Fibroblast of skin of right biceps (primary cell): ENCODE measurements at regions not wholly inside any gene's neighbourhood (a gene's known extent, or its start where the extent isn't known, plus 50 kb on each side); places are given as distances from the start of the nearest gene placed in this dataset.
"Not testable (repeated sequence)": the region's sequence is repeated elsewhere in the genome, so short reads cannot be mapped to it uniquely, and the experiment has no call there.

Experiments used
- DNase-seq: peaks from one replicate; pipeline ENCODE4 v3.0.0-alpha.2; 2013

DNA sequence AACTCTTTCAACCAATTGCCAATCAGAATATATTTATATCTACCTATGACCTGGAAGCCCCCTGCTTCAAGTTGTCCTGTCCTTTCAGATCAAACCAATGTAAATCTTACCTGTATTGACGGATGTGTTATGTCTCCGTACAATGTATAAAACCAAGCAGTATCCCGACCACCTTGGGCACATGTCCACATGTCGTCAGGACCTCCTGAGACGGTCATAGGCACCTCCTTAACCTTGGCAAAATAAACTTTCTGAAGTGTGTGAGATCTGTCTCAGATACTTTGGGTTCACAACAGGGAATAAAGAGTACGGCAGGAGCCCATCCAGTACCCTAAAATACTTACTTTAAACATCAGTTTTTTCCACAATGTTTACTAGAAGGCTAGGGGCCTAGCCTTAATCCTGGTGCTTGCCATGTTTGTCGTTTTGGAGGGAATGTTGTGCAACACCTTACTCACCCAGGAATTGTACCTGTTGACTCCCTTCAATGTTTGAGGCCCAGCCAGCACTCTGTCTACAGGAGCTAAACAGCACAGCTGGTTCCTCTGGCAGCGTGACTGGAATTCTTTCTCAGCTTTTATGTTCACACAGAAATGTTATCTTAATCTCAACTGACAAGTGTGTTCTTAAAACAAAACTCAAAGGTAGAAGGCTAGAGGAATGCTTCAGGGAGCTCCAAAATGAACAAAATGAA is 90.8 kb upstream of the USP25 start:
- DNase-seq: no peak

DNA sequence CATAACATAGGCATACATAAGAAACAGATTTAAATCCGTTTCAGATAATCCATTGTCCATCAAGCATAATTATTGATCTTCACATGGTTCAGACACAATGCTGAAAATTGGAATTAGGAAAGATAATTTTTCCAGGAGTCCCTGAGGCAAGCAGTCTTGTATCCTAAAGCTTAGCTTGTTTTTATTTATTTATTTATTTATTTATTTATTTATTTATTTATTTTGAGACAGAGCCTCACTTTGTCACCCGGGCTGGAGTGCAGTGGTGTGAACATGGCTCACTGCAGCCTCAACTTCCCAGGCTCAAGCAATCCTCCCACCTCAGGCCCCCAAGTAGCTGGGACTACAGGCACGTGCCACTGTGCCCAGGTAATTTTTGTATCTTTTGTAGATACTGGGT is 89.7 kb upstream of the USP25 start:
- not testable (repeated sequence) for DNase-seq

DNA sequence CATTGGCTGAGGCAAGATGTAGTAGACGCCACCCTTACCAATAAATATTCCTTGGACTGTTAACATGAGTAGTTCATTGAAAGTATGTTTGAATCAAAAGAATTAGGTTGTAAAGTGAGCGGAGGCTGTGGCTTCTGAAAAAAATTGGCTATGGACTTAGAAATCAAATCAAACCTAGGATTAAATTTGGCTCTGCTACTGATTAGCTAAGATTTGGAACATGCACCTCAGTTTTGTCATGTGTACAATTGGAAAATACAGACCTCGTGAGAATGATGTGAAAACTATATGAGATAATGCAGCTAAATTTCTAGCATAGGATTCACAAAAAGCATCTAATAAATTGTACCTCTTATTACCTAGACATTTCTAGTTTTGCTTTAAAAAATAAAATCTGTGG is 85.3 kb upstream of the USP25 start:
- no peak for DNase-seq

DNA sequence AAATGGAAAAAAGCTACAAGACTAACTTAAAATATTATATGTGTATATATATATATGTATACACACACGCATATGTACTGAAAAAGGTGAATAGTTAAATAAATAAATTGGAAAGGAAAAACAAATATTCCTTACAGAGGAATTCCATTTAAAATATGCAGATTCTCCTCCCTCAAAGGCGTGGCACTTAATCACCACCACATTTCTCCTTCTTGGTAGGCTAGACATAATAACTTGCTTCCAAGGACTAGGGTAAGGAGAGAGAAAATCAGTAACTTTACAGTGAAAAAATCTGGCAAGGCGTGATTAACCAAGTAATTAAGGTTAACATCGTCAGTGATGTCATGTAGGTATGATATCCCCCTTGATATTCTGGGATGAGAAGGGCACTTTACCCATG is 84.0 kb upstream of the USP25 start:
- DNase-seq: no peak

DNA sequence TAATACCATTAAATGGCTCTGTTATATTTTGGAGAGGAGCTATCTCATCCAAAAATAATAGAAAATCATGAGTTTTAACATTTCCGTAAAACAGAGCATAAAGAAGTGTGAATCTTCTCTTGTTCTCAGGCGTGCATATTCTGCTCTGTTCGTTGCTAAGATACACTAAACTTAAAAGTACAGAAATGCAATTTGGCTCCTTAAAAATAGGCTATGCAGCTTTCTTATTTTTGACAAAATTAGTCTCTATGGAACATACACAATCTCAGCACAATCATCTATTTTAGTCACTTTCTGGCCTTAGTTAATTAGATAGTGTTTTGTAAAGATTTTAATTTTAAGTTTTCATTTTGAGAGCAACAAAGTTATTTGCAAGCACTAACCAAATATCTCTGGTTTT is 79.0 kb upstream of the USP25 start:
- DNase-seq: no peak

DNA sequence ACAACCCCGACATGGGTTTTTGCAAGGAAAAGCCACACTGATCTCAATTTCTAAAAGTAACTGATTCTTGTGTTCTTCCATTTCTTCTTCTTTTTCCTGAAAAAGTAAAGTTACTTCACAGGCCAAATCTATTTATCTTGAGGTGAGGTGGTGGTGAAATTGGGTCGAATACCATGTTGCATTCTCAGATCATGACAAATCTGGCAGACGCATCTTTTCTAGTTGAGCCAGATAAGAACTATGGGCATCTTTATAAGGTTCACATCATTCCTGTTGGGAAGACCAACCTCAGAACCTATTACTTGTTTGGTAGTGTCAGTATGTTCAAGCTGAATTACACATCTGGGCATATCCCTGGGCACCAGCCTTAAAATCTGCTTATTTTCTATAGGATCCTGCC is 78.6 kb upstream of the USP25 start:
- peak; percentile 14 for DNase-seq

DNA sequence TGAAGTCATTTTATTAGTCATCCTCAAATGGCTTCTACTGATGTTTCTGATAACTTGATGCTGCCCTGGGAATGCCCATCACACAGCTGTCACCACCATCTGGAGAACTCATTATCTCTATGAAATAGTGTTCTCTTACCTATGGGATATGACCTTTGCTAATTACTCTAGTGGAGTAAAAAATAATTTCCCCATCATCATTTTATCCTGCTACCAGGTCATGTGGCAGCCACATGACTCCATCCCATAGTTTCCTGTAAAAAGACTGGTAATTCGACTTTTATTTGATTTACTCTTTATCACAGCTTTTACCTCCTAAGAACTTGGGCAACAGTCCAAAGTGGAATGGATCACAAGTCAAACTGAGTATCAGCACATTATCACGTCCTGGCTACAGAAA is 76.1 kb upstream of the USP25 start:
- no peak for DNase-seq

DNA sequence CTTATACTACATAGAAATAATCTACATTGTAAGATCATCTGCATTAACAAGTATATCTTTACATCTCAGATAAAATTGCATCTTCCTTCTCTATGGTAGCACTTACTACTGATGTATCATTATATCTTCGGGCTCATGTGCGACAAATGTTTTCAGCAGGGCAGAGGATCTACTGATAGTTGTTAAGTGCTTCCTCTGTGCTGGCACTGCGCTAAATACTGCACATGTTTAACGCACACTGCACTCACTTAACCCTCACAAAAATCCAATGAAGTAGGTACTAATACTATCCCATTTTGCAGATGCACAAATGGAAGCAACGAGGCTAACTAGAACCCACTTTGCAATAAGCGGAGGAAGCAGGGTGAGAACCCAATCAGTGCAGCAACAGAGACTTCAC is 75.6 kb upstream of the USP25 start:
- DNase-seq: no peak

DNA sequence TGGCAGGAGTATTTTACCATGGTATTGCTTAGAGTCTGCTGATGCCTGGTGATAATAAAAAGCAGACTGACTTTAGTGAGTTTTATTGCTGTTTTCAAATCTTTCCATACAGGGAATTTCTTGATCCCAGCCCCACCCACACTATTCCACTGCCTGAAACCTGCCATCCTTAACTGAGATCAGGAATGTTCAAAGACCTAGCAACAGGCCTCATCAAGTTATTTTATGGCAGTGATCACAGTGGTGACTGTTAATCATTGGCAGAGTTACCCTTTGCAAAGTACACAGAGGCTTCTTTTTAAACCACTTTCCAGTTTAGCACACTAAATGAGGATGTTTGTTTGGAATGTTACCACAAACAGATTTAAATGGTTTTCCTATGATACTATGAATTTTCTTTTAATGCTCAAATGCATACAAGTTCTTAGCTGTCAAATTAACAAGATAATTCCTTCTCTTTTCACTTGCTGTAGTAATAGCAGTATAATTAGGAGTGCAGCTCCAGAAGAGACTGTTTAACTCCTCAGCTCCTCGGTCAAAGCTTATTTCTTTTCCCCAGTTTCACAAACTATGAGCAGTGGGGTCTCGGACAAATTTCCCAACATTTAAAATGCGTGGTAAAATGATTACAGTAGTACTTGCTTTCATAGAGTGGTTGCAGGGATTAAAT is 69.9 kb upstream of the USP25 start:
- no peak for DNase-seq

DNA sequence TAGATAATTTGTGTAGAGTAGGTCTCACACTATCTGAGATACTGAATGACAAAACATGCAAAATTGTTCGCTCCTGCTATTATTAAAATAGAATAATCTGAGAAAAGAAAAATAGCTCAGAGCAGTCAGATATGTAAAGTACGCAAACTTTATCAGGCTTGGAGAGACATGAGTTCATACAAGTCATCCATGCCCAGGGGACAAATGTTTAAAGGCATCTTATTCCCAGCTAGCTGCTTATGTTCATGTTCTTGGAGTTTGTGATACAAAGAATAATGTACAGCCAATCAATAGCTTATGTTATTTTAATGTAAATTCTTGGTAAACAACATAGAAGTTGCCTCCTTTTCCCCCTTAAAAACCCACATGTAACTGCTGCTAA is 69.4 kb upstream of the USP25 start:
- no peak for DNase-seq

DNA sequence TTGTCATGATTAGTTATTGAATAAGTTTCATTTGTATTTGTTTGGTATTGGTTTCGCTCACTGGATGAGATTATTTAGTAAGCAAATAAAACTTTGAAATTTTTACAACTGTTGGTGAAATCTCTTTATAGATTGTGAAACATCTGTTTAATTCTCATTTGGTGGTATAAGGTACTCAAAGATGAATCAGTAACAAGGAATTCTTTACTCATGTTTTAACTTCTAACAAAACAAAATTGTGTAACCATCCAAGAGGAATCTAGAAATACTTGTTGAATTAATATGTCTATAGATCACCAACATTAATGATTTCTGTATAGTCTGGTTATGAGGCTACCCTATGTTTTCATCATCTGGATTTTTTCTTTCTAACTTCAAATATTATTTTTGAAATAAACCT is 62.8 kb upstream of the USP25 start:
- DNase-seq: peak; percentile 77

DNA sequence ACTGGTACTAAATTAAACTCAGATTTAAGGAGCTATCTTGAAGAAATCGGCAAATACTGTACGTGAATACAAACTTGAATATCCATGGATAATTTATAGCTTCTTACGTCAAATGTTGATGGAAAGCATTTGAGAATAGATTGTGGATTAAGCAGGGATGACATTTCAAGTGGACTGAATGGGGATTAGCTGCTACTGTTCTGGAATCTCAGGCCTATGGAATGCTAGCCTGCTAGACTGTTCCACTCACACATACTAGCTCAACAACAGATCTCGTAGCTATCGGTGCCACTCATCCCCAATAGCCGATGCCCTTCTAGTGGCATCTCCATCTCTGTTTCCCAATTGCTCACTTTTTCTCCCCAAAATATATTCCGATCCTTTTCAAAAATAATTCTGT is 62.0 kb upstream of the USP25 start:
- DNase-seq: peak; percentile 8

DNA sequence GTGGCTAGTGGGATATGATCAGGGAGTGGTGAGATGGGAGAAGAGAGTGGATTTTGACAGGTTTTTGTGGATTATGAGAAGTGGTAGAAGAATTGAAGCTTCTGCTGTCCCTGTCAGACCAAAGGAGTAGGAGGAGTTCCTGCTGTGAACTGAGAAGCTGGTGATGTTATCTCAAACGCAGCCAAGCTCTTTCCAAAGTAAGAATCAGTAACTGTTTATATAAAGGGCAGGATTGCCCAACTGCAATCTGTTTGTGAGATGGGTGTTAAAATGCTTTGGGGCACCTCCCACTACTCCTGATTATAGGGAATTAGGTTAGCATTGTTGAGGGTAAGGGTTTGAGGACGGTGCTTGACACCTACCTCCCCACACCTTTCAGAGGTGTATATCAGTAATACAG is 60.5 kb upstream of the USP25 start:
- no peak for DNase-seq

DNA sequence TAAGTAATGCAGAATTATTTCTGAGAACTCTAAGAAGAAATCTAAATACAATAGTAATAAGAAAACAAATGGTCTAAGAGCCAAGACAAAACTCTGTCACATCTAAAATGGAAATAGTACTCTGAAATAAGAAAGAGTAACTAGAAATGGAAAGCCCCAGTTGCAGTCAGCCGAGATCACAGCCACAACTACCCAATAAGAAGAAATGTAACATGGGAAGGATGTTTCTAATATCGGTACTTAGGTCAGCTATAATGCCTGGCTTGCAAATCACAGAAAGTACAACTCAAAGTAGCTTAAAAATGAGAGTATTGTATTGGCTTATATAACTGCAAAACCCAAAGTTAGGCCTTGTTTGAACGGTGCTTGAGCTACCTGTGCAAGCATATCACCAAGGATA is 58.6 kb upstream of the USP25 start:
- DNase-seq: no peak

DNA sequence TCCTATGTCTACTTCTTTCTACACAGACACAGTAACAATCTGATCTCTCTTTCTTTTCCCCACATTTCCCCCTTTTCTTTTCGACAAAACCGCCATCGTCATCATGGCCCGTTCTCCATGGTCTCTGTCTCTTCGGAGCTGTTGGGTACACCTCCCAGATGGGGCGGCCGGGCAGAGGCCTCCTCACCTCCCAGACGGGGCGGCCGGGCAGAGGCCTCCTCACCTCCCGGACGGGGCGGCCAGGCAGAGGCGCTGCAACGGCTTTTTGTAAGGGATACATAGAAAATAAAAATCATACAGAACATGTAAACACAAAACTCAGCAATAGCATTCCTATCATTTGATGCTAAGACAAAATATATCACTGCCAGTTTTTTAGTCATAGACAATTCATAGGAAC is 57.2 kb upstream of the USP25 start:
- DNase-seq: not testable (repeated sequence)

DNA sequence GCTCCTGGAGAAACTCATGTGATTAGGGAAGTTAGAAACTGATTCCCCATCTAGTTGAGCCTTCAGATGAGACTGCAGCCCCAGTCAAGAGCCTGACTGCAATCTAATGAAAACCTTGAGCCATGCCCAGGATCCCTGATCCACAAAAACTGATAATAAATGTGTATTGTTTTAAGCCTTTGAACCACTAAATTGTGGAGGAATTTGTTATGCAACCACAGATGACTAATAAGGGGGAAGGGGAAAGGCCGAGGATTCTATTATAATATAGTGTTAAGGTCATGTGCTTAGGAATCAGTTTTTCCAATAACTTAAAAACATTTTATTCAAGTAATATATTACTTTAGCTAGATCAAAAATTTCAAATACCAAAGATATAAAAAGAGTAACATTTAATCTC is 52.8 kb upstream of the USP25 start:
- DNase-seq: peak; percentile 16

DNA sequence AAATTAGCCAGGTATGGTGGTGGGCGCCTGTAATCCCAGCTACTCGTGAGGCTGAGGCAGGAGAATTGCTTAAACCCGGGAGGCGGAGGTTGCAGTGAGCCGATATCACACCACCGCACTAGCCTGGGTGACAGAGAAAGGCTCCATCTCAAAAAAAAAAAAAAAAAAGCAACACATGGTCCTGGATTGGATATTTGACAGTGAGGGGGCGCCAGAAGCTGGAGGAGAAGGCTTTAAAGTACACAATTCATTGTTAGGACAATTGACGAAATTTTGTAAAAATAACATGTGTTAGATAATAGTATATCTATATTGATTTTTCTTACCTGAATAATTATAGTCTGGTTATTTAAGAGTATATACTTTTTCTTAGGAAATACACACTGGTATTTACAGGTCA is 50.2 kb upstream of the USP25 start:
- DNase-seq: no peak
